ENCODE measurements at regions not wholly inside any gene's neighbourhood (a gene's known extent, or its start where the extent isn't known, plus 50 kb on each side); places are given as distances from the start of the nearest gene placed in this dataset.

DNA sequence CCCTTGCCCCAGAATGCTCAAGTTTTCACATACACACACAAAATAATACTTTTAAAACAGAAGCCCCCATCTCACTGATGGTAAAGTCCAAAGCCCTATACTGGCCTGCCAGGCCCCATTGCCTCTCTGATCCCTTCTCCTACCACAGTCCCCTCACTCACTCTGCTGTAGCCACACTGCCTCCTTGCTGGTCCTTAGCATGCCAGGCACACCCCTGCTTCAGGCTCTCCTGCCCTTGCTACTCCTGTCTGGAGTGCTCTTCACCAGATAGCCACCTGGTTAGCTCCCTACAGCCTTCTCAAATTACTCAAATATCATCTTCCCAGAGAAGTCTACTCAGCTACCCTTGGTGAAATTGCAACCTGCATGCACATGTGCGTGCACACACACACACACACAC, 177.5 kb downstream of the C5orf15 start:
- Mint-ChIP-seq H3K27ac (no peak overlapping the region), H3K4me3 (no peak overlapping the region), H3K4me1 (ENCODE audit: low read depth) (no peaks in the 10 kb centered on the region), H3K9me3 (no peaks in the 10 kb centered on the region), H3K36me3 (ENCODE audit: low read depth) (no peaks in the 10 kb centered on the region), H3K27me3 (peaks cover 5% of the 10 kb centered on the region)
- ATAC-seq (ENCODE audit: poor library complexity) (no peak), DNase-seq (no peak)
- Histone ChIP-seq H3K4me3 (ENCODE audit: low read length) (no peak overlapping the region), H3K27me3 (ENCODE audit: control insufficient read depth in 1 of 2, insufficient read depth in 2 of 2, low read length in 2 of 2) (peaks cover 5 to 7% of the 10 kb centered on the region in 2 experiments), H3K4me1 (ENCODE audit: insufficient read depth, low read length) (no peaks in the 10 kb centered on the region), H3K27ac (ENCODE audit: low read depth in 1 of 2, low read length in 2 of 2) (no peak overlapping the region), H3K36me3 (ENCODE audit: insufficient read depth, low read length) (no peaks in the 10 kb centered on the region), H3K9me3 (ENCODE audit: control insufficient read depth in 1 of 2, insufficient read depth in 1 of 2, low read length in 2 of 2) (peaks cover 0 to 5% of the 10 kb centered on the region in 2 experiments)
- POLR2A ChIA-PET = no interaction called here
- CTCF ChIA-PET = no interaction called here
- TF ChIP-seq, protein P1, sequence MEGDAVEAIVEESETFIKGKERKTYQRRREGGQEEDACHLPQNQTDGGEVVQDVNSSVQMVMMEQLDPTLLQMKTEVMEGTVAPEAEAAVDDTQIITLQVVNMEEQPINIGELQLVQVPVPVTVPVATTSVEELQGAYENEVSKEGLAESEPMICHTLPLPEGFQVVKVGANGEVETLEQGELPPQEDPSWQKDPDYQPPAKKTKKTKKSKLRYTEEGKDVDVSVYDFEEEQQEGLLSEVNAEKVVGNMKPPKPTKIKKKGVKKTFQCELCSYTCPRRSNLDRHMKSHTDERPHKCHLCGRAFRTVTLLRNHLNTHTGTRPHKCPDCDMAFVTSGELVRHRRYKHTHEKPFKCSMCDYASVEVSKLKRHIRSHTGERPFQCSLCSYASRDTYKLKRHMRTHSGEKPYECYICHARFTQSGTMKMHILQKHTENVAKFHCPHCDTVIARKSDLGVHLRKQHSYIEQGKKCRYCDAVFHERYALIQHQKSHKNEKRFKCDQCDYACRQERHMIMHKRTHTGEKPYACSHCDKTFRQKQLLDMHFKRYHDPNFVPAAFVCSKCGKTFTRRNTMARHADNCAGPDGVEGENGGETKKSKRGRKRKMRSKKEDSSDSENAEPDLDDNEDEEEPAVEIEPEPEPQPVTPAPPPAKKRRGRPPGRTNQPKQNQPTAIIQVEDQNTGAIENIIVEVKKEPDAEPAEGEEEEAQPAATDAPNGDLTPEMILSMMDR (IDR thresholded peaks at IDR 0.05) = no peak
- intact Hi-C loops (cut with DNase I, micrococcal nuclease) = no loop called here

DNA sequence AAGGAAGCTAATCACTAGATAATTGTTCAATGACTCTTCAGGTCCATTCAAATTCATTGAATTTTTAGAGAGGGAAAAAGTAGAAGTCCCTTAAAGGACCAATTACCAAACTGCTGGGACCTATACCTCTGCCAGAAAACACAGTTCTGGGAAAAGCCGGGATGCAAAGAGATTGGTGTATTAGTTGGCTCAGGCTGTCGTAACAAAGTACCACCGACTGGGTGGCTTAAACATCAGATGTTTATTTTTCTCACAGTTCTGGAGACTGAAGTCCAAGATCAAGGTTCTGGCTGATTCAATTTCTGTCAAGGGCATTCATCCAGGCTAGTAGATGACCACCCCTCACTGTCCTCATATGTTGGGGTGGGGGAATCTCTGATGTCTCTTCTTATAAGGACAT, 177.1 kb upstream of the FSTL4 start:
- Histone ChIP-seq H3K9me3 (ENCODE audit: control insufficient read depth in 1 of 2, insufficient read depth in 1 of 2, low read length in 2 of 2) (peaks cover 0 to 5% of the 10 kb centered on the region in 2 experiments), H3K27ac (ENCODE audit: low read depth in 1 of 2, low read length in 2 of 2) (no peak overlapping the region), H3K4me1 (ENCODE audit: insufficient read depth, low read length) (no peaks in the 10 kb centered on the region), H3K4me3 (ENCODE audit: low read length) (no peak overlapping the region), H3K36me3 (ENCODE audit: insufficient read depth, low read length) (no peaks in the 10 kb centered on the region), H3K27me3 (ENCODE audit: control insufficient read depth in 1 of 2, insufficient read depth in 2 of 2, low read length in 2 of 2) (peaks cover 2 to 5% of the 10 kb centered on the region in 2 experiments)
- Mint-ChIP-seq H3K27me3 (peaks cover 5% of the 10 kb centered on the region), H3K36me3 (ENCODE audit: low read depth) (no peaks in the 10 kb centered on the region), H3K9me3 (no peaks in the 10 kb centered on the region), H3K27ac (no peak overlapping the region), H3K4me3 (no peak overlapping the region), H3K4me1 (ENCODE audit: low read depth) (no peaks in the 10 kb centered on the region)
- intact Hi-C loops (cut with DNase I, micrococcal nuclease) = no loop called here
- TF ChIP-seq, protein P1 (IDR thresholded peaks at IDR 0.05) = no peak
- ChIA-PET CTCF (no interaction called here), POLR2A (no interaction called here)
- DNase-seq (no peak), ATAC-seq (ENCODE audit: poor library complexity) (no peak)

DNA sequence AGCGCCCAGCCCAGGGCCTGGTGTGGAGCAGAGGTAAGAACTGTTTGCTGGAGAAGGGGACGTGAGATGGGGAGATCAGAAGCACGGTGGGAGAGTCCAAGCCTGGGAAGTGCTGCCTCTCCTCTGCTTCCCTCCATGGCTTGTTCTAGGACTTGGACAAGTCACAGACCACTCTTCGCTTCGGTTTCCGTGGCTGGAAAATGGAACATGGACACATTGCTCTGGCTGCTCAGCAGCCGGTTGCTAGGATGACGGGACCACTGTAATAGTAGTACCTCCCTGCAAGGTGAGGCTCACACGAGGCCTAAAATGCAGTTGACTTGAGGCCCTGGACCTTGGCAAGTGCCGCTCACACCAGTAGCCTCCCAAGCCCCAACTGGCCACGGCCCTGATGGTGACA, 175.8 kb upstream of the FSTL4 start:
- H3K27ac ChIP-seq (ENCODE audit: low read depth in 1 of 2, low read length in 2 of 2) = no peak overlapping the region
- CTCF ChIA-PET = no interaction called here
- no peak overlapping the region for H3K27ac Mint-ChIP-seq
- peaks cover 0 to 2% of the 10 kb centered on the region in 2 experiments for H3K27me3 ChIP-seq (ENCODE audit: control insufficient read depth in 1 of 2, insufficient read depth in 2 of 2, low read length in 2 of 2)
- POLR2A ChIA-PET = no interaction called here
- H3K9me3 ChIP-seq (ENCODE audit: control insufficient read depth in 1 of 2, insufficient read depth in 1 of 2, low read length in 2 of 2) = no peaks in the 10 kb centered on the region
- no peak overlapping the region for H3K4me3 Mint-ChIP-seq
- no peaks in the 10 kb centered on the region for H3K36me3 ChIP-seq (ENCODE audit: insufficient read depth, low read length)
- intact Hi-C loops (cut with DNase I, micrococcal nuclease) = no loop called here
- H3K27me3 Mint-ChIP-seq = peaks cover 5% of the 10 kb centered on the region
- H3K9me3 Mint-ChIP-seq = no peaks in the 10 kb centered on the region
- ATAC-seq (ENCODE audit: poor library complexity) (no peak), DNase-seq (no peak)
- no peak overlapping the region for H3K4me3 ChIP-seq (ENCODE audit: low read length)
- H3K4me1 ChIP-seq (ENCODE audit: insufficient read depth, low read length) = no peaks in the 10 kb centered on the region
- H3K4me1 Mint-ChIP-seq (ENCODE audit: low read depth) = no peaks in the 10 kb centered on the region
- no peaks in the 10 kb centered on the region for H3K36me3 Mint-ChIP-seq (ENCODE audit: low read depth)
- TF ChIP-seq, protein P1 (IDR thresholded peaks at IDR 0.05) = no peak
